HG02763 (cell line): ENCODE measurements at regions not wholly inside any gene's neighbourhood (a gene's known extent, or its start where the extent isn't known, plus 50 kb on each side); places are given as distances from the start of the nearest gene placed in this dataset.

Experiments used
- ATAC-seq: cut with Tn5 transposase; IDR thresholded peaks from one replicate; pipeline ENCODE4 v1.9.1; 2021; ENCODE audit warnings: mild to moderate bottlenecking, moderate library complexity; ENCODE audit not compliant: unreplicated experiment

GRCh38 chr13:73729046-73729445 is 405.2 kb downstream of the KLF12 start:
- ATAC-seq, result no peak

GRCh38 chr13:73722120-73722519 is 412.1 kb downstream of the KLF12 start:
- ATAC-seq, result no peak

DNA sequence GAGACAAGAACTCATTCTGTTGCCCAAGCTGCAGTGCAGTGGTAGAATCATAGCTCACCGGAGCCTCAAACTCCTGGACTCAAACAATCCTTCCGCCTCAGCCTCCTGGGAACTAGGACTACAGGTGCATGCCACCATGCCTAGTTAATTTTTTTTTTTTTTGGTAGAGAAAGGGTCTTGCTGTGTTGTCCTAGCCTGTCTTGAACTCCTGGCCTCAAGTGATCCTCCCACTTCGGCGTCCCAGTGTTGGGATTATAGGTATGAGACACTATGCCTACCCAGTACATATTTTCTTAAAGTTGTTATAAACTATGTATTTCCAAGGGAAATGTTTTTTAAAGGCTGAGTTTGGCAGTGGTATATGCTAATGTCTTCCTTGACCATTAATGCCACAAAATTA is 412.6 kb downstream of the KLF12 start:
- ATAC-seq, result no peak

GRCh38 chr13:73720216-73720840 is 413.9 kb downstream of the KLF12 start:
- ATAC-seq, result no peak

- ATAC-seq, result no peak
Measured at GRCh38 chr13:73718246-73718645, 416.0 kb downstream of the KLF12 start.

GRCh38 chr13:73717632-73718031 is 416.6 kb downstream of the KLF12 start:
- ATAC-seq, result no peak

DNA sequence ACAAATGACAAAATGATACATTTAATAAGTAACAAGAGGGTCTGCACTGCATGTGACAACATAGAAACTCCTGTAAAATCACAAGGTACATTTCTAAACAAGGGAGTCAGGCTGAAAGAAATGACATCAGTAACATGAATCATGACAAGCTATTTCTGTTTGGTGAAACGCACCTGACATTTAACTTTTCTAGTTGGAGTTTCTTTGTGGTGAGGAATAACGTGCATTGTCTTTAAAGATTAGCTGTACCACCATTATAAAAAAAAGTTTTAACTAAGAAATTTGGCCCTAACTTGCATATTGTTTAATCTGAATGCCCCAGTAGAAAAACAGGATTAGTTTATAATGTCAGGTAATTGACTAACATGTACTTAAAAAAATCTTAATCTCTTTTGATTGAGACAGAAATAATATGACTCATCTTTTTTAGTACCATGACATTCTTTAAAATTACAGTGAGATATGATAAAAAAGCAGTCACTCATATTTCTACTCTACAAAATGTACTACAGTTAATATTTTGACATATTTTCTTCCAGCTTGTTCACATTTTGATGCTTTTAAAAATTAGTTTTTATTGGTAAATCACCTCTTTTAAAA is 418.2 kb downstream of the KLF12 start:
- ATAC-seq, result peak; percentile 52

GRCh38 chr13:73715114-73715910 is 418.9 kb downstream of the KLF12 start:
- ATAC-seq, result peak; percentile 50

- no peak for ATAC-seq
Measured at GRCh38 chr13:73714522-73714921, 419.7 kb downstream of the KLF12 start.

DNA sequence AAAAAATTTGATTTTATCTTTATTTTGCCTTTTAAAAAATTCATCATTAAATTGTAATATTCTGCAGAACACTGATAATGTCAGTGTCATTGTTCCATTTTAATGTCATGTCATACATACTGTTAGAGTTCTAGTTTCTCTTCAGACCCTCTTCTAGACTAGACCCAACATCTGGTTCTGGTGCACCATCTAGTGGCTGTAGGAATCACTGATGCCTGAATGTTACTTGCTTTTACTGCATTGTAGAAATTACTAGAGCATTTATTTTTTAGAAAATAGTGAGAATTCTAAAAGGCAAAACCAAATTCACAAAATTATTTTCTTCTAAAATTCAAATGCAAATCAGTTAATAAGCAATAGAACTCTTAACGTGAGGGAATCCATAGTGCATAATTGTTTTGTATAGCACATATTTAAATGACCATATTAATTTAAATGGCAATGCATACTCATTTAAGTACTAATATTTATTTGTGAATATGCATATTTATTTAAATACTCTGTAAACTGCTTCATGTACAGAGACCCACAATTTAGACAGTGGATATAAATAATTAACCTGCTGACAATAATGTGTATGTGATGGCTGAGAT is 425.7 kb downstream of the KLF12 start:
- ATAC-seq, result peak; percentile 85

DNA sequence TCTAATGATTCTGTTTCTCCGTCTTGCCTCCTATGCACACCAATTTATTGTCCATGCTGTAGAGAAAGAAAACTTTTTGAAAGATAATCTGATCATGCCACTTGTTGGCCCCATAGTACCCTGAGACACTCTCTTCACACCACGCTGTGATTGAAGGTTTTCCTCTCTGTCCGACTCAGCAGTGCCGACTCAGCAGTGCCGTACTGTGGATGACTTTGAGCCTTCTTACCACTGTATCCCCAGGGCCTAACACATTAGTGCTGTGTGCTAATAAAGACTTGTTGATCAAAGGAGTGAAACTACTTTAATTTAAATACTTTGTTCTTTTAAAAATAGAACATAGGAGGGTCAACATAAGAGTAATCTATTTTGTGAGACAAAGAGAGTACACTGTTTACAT is 429.6 kb downstream of the KLF12 start:
- ATAC-seq, result no peak

GRCh38 chr13:73703606-73704005 is 430.6 kb downstream of the KLF12 start:
- no peak for ATAC-seq

DNA sequence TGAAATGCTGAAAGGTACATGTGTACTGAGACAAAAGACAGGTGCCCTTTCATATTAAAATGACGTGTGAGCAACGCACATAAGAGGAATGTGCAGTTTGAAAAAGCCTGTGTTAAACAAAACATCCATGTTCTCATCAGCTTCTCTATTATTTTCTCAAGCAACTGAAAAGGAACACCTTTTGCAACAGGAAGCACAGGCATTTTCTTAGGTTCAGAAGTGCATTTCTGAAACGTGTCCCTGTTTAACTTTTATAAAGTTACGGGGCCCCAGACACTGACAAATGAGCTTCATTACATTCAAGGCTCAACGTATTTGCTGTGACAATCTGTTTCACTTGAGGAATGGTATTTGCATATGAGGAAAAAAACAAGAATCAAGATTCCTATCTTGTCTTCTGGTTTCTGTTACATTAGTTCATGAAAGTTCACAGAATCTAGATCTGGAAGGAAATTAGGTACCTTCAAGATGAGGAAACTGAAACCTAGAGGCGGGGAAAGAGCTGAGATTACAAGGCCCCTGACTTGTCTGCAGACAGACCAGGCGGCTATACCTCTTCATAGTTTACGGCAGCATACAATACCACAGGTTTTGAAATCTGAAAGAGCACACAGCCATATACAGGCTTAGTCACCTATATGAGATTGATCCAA is 431.7 kb downstream of the KLF12 start:
- ATAC-seq, result no peak

DNA sequence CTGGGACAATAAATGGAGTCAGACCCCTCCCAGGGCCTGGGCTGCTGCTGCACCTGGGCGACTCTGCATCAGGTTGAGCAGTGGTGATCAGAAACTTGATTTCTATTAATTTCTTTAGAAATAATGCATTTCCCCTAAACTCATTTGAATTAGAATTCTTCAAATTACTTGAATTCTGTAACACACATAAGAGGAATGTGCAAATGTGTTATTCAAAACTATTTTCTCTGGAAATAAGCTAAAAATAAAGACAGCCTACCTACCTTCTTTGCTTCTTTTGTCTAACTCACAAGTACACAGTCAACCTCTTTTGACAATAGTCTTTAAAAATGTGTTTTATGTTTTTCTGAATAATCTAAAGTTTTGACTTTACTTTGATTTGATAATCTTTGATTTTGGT is 433.0 kb downstream of the KLF12 start:
- ATAC-seq, result no peak

DNA sequence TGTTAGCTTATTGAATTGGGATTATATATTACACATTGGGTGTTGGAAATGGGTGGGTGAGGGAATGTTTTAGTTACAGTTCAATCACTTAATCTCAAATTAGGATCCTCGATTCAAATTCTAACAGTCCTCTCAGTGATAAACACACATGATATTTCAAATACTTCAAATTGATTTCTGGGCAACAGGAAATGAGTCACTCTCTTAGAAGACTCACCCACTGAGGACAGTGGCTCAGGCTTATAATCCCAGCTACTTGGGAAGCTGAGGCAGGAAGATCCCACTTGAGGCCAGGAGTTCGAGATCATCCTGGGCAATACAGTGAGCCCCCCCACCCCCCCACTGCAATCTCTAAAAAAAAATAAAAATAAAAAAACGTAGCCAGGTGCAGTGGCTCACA is 435.3 kb downstream of the KLF12 start:
- ATAC-seq, result no peak

DNA sequence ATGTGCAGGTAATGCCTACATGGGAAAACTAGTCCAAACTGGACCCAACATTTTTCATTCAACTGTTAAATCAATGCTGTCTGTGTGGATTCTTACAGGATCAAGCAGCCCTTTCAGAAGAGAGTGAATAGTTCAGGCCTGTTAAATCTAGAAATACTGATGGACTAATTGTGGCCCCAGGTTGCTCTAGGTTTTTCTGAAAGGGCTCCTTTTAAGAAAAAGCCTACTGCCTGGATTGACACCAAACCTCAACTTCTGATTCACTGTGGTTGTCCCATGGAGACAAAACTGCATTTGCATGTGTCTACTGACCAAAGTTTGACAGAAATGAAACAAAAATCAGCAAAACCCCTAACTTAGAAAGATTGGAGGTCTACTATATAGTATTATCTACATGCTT is 437.0 kb downstream of the KLF12 start:
- no peak for ATAC-seq

- no peak for ATAC-seq
Measured at GRCh38 chr13:73696713-73697112, 437.5 kb downstream of the KLF12 start.

GRCh38 chr13:73696271-73696670 is 437.9 kb downstream of the KLF12 start:
- no peak for ATAC-seq

GRCh38 chr13:73695325-73695724 is 438.9 kb downstream of the KLF12 start:
- ATAC-seq, result no peak

- no peak for ATAC-seq
Measured at GRCh38 chr13:73693215-73693614, 441.0 kb downstream of the KLF12 start.

DNA sequence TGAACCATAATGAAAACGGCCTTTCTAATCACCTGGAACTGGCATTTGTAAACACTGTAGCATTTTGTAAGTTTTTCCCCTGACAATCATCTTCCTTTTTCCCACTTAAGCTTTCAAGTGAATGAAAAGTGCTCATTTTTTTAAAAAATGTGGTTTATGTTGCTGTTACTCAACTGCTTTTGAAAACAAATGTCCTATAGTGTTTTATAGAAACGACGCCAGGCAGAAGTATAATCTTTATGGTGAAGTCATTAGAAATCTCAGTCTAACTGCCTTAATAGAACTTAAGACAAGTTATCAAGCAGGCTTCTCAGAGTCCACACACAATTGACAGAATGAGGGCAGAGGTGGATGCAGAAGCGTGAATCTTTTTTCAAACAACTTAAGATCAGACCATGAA is 442.3 kb downstream of the KLF12 start:
- ATAC-seq, result no peak
